Transverse colon (tissue), 4 donors: ENCODE measurements at regions not wholly inside any gene's neighbourhood (a gene's known extent, or its start where the extent isn't known, plus 50 kb on each side); places are given as distances from the start of the nearest gene placed in this dataset.

ENCODE experiments used
- DNase-seq: peaks from one replicate; pipeline ENCODE4 v3.0.0-alpha.2; 2019
- H3K27ac ChIP-seq, 4 donors: fragments of 200-600 bp; sonication (generic); 2 replicates each; pipeline ENCODE4 v1.5.1; 2016 to 2018; ENCODE audit warnings: inconsistent platforms in 4 of 4
- H3K27me3 ChIP-seq: fragments of 200-600 bp; sonication (generic); 2 replicates; pipeline ENCODE4 v1.5.1; 2017; ENCODE audit warnings: inconsistent platforms
- H3K36me3 ChIP-seq, 4 donors: fragments of 200-600 bp; sonication (generic); 2 replicates each; pipeline ENCODE4 v1.5.1; 2017 to 2019; ENCODE audit warnings: inconsistent platforms in 4 of 4
- H3K4me1 ChIP-seq, 4 donors: fragments of 200-600 bp; sonication (generic); 2 replicates each; pipeline ENCODE4 v1.5.1; 2017 to 2020; ENCODE audit warnings: inconsistent platforms in 4 of 4
- H3K4me3 ChIP-seq, 4 donors: fragments of 200-600 bp; sonication (generic); 1 replicate in 1 of 4; 2 replicates in 3 of 4; pipeline versions ENCODE4 v1.5.1 to v1.6.1; 2017 to 2019; ENCODE audit warnings: inconsistent platforms in 4 of 4
- H3K9me3 ChIP-seq, 2 donors: fragments of 200-600 bp; sonication (generic); 2 replicates each; pipeline ENCODE4 v1.5.1; 2017 to 2019; ENCODE audit warnings: inconsistent platforms in 2 of 2
- EP300 ChIP-seq: sonication (generic); formaldehyde crosslinking; IDR thresholded peaks from one replicate; pipeline ENCODE4 v1.6.1; 2017; ENCODE audit warnings: antibody characterized with exemption, low read depth
- POLR2A ChIP-seq: fragments of 450-650 bp; IDR thresholded peaks from one replicate; pipeline ENCODE4 v1.6.1; 2016; ENCODE audit warnings: antibody characterized with exemption, mild to moderate bottlenecking, moderate library complexity
- POLR2AphosphoS5 ChIP-seq, 3 donors: sonication (generic); formaldehyde crosslinking; IDR thresholded peaks; one replicate each; pipeline ENCODE4 v1.6.1; 2016; ENCODE audit warnings: antibody characterized with exemption in 3 of 3
- WGBS, 2 donors: methylation state at CpG; one replicate each; pipeline ENCODE4 v1.1.5; 2018; ENCODE audit warnings: low coverage in 1 of 2; 5-methylcytosine and 5-hydroxymethylcytosine counted together
- in situ Hi-C, 4 donors: fragments of 200-750 bp; cut with MboI; loops; one replicate each; pipeline versions ENCODE4 v1.15.0 to v1.15.1; 2017; ENCODE audit warnings: low sequenced_read_pairs in 3 of 4, low pct_ligation_motif_present in 1 of 4, low pct_unique_long_range_greater_than_20kb in 1 of 4
- intact Hi-C: fragments of 100-400 bp; cut with DNase I; formaldehyde crosslinking; loops from one replicate; pipeline ENCODE4 v1.15.1; 2023; ENCODE audit warnings: low total_unique reads
- TF ChIP-seq, protein P1 (sequence below), 5 experiments: fragments of 200-600 bp in 3 of 5; fragments of 450-650 bp in 2 of 5; sonication (generic) in 3 of 5; IDR thresholded peaks; 1 replicate in 2 of 5; 2 replicates in 3 of 5; pipeline ENCODE4 v1.5.1; 2016 to 2017; ENCODE audit warnings: antibody characterized with exemption in 5 of 5, inconsistent platforms in 3 of 5, mild to moderate bottlenecking in 2 of 5, moderate library complexity in 1 of 5

DNA sequence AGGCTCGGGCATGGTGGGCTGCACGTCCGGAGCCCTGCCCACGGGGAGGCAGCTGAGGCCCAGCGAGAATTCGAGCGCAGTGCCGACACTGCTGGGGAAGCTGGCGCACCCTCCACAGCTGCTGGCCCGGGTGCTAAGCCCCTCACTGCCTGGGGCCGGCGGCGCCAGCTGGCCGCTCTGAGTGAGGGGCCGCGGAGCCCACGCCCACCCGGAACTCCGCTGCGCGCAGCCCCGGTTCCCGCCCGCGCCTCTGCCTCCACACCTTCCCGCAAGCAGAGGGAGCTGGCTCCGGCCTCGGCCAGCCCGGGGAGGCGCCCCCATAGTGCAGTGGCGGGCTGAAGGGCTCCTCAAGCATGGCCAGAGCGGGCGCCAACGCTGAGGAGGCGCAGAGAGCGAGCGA lies 2080.4 kb downstream of the PCDH9 start:
- no peaks in the 10 kb centered on the region for H3K4me1 ChIP-seq
- H3K36me3 ChIP-seq = no peaks in the 10 kb centered on the region
- 87 to 97% methylated on average over 6 to 34 of the region's 37 CpGs for WGBS, 2 donors
- no peaks in the 10 kb centered on the region for H3K9me3 ChIP-seq
- no peaks in the 10 kb centered on the region for H3K27me3 ChIP-seq
- H3K27ac ChIP-seq = no peak overlapping the region
- no peak for DNase-seq
- in situ Hi-C loops = no loop called here
- no peak overlapping the region for H3K4me3 ChIP-seq
- intact Hi-C loops = no loop called here
- TF ChIP-seq EP300 = no peak
- TF ChIP-seq, protein P1, sequence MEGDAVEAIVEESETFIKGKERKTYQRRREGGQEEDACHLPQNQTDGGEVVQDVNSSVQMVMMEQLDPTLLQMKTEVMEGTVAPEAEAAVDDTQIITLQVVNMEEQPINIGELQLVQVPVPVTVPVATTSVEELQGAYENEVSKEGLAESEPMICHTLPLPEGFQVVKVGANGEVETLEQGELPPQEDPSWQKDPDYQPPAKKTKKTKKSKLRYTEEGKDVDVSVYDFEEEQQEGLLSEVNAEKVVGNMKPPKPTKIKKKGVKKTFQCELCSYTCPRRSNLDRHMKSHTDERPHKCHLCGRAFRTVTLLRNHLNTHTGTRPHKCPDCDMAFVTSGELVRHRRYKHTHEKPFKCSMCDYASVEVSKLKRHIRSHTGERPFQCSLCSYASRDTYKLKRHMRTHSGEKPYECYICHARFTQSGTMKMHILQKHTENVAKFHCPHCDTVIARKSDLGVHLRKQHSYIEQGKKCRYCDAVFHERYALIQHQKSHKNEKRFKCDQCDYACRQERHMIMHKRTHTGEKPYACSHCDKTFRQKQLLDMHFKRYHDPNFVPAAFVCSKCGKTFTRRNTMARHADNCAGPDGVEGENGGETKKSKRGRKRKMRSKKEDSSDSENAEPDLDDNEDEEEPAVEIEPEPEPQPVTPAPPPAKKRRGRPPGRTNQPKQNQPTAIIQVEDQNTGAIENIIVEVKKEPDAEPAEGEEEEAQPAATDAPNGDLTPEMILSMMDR (IDR thresholded peaks at IDR 0.05) = no peak
- TF ChIP-seq POLR2AphosphoS5 (IDR thresholded peaks at IDR 0.05) = no peak
- no peak for TF ChIP-seq POLR2A

DNA sequence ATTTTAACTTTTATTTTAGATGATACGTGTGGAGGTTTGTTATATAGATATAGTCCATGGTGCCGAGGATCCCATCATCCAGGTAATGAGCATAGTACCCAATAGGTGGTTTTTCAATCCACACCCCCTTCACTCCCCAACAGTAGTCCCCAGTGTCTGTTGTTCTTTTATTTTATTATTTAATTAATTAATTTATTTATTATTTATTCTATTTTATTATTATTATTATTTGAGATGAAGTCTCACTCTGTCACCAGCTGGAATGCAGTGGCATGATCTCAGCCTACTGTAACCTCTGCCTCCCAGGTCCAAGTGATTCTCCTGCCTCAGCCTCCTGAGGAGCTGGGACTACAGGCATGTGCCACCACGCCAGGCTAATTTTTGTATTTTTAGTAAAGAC lies 2086.2 kb downstream of the PCDH9 start:
- intact Hi-C loops (no loop called here), in situ Hi-C loops (no loop called here)
- DNase-seq = no peak
- Histone ChIP-seq H3K9me3 (no peaks in the 10 kb centered on the region), H3K4me3 (no peak overlapping the region), H3K27me3 (no peaks in the 10 kb centered on the region), H3K36me3 (no peaks in the 10 kb centered on the region), H3K27ac (no peak overlapping the region), H3K4me1 (no peaks in the 10 kb centered on the region)
- WGBS, 2 donors = 75 to 88% methylated on average over 2 to 3 of the region's 3 CpGs
- TF ChIP-seq POLR2AphosphoS5 (IDR thresholded peaks at IDR 0.05) = no peak
- TF ChIP-seq POLR2A = no peak
- no peak for TF ChIP-seq EP300
- TF ChIP-seq, protein P1 (IDR thresholded peaks at IDR 0.05) = no peak

DNA sequence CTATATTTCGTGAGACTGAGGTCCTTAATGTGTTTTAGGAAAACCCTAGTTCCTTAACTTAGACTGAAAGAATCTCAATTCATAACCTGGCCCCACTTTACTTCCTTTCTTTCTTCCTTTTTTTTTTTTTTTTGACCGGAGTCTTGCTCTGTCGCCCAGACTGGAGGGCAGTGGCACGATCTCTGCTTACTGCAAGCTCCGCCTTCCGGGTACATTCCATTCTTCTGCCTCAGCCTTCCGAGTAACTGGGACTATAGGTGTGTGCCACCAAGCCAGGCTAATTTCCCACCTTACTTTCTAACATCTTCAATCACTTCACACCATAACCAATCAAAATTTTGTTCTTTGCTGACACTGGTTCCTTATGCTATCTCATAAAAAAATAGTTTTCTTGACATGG lies 2097.0 kb downstream of the PCDH9 start:
- in situ Hi-C loops (no loop called here), intact Hi-C loops (no loop called here)
- no peaks in the 10 kb centered on the region for H3K9me3 ChIP-seq
- DNase-seq = no peak
- WGBS, 2 donors = 64 to 78% methylated on average over 5 to 7 of the region's 7 CpGs
- H3K27me3 ChIP-seq = no peaks in the 10 kb centered on the region
- H3K4me3 ChIP-seq = no peak overlapping the region
- no peak overlapping the region for H3K27ac ChIP-seq
- no peaks in the 10 kb centered on the region for H3K4me1 ChIP-seq
- TF ChIP-seq, protein P1 (IDR thresholded peaks at IDR 0.05) = no peak
- TF ChIP-seq EP300 = no peak
- H3K36me3 ChIP-seq = no peaks in the 10 kb centered on the region

DNA sequence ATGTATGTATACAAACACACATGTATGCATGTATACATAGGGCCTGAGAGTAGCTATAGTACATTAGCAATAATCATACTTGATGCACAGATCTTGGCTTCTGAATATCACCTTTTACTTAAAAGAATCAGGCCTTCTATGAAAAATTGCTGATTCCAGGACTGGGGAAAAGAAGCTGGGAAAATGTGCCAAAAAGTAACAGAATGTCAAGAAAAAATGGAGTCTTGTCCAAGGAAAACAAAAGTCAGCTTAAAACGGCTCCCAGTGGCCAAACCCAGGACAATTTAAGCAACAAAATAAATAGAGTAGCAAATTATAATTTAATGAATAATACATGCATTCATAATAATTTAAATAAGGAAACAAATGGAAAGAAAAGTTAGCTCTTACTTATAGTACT lies 2104.9 kb downstream of the PCDH9 start:
- no peak for TF ChIP-seq POLR2A
- Histone ChIP-seq H3K27ac (no peak overlapping the region), H3K4me1 (no peaks in the 10 kb centered on the region), H3K36me3 (no peaks in the 10 kb centered on the region), H3K9me3 (no peaks in the 10 kb centered on the region), H3K4me3 (no peak overlapping the region), H3K27me3 (no peaks in the 10 kb centered on the region)
- 16 to 33% methylated on average over 1 of the region's 1 CpG for WGBS, 2 donors
- in situ Hi-C loops (no loop called here), intact Hi-C loops (no loop called here)
- no peak for DNase-seq

DNA sequence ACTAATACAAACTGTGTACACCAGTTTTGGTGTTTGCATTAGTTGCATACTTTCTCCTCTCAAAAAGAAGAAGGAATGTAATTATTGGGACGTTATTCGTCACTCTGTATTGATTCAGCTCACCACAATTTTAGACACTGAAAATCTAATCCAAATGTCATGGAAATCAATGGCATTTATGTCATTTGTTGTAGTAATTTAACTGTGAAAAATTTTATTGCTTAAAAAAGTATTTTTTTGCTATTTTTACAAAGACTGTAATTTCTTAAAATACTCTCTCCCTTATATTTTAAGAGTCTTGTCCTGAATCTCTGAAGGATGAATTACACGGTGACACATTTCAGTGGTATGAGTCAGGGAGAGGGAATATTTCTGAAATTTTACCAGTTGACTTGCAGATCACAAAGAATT lies 2117.6 kb downstream of the PCDH9 start:
- DNase-seq = no peak
- H3K4me3 ChIP-seq = no peak overlapping the region
- H3K9me3 ChIP-seq = peaks cover 0 to 6% of the 10 kb centered on the region in 2 donors
- TF ChIP-seq POLR2AphosphoS5 (IDR thresholded peaks at IDR 0.05) = no peak
- no peak for TF ChIP-seq POLR2A
- no peak for TF ChIP-seq EP300
- TF ChIP-seq, protein P1 (IDR thresholded peaks at IDR 0.05) = no peak
- H3K27me3 ChIP-seq = no peaks in the 10 kb centered on the region
- no peak overlapping the region for H3K27ac ChIP-seq
- intact Hi-C loops = no loop called here
- in situ Hi-C loops = no loop called here
- no peaks in the 10 kb centered on the region for H3K36me3 ChIP-seq
- 65 to 93% methylated on average over 3 of the region's 3 CpGs for WGBS, 2 donors
- no peaks in the 10 kb centered on the region for H3K4me1 ChIP-seq
